HG03108 (cell line): ENCODE measurements at regions not wholly inside any gene's neighbourhood (a gene's known extent, or its start where the extent isn't known, plus 50 kb on each side); places are given as distances from the start of the nearest gene placed in this dataset.
"Not testable (repeated sequence)": the region's sequence is repeated elsewhere in the genome, so short reads cannot be mapped to it uniquely, and the experiment has no call there.

ENCODE experiments used
- ATAC-seq: cut with Tn5 transposase; IDR thresholded peaks from one replicate; pipeline ENCODE4 v1.9.1; 2021; ENCODE audit warnings: moderate library complexity; ENCODE audit not compliant: unreplicated experiment

GRCh38 chr3:164393171-164393570 lies 685.1 kb downstream of the SI start:
- no peak for ATAC-seq

- ATAC-seq, result no peak
Observed at GRCh38 chr3:164390046-164390445, 688.2 kb downstream of the SI start.

- ATAC-seq, result no peak
Observed at GRCh38 chr3:164387236-164387635, 691.1 kb downstream of the SI start.

GRCh38 chr3:164380156-164380555 lies 698.1 kb downstream of the SI start:
- ATAC-seq, result no peak

DNA sequence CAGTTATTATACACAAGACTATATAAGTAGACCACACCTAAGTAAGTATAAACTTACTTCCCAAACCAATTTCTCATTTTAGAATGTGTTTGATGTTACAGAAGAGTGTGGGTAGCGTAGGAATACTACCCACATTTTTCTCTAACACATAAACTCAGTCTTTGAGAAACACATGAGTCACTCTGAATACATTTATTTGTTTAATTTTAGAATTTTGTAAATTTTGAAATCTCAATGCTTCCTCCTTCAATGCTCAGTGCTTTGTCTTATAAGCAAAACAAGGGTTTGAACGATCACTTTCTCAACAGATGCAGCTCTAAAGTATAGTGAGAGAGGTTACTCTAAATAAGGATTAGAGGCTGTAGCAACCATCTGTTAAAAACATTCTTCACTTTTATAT lies 700.8 kb downstream of the SI start:
- no peak for ATAC-seq

GRCh38 chr3:164375995-164376394 lies 702.3 kb downstream of the SI start:
- ATAC-seq, result no peak

- no peak for ATAC-seq
Observed at GRCh38 chr3:164375538-164375937, 702.8 kb downstream of the SI start.

DNA sequence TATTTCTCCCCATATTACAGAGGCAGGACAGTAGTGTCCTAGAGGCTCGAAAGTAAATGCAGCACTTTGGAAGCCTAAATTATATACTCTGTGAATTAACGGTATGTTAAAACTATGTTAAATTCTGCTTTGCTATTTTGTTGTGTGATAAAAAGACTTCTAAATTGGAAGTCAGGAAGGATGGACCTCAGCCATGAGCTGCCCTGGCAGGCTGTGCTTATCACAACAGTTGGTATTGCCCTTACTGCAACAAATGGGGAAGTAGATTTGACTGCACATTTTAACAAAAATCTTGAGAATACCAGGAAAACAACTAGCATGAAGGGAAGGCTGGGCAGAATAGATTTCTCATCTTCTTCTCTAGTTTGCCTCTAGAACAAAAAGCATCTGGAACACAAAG lies 706.6 kb downstream of the SI start:
- no peak for ATAC-seq

- ATAC-seq, result no peak
Observed at GRCh38 chr3:164370970-164371369, 707.3 kb downstream of the SI start.

DNA sequence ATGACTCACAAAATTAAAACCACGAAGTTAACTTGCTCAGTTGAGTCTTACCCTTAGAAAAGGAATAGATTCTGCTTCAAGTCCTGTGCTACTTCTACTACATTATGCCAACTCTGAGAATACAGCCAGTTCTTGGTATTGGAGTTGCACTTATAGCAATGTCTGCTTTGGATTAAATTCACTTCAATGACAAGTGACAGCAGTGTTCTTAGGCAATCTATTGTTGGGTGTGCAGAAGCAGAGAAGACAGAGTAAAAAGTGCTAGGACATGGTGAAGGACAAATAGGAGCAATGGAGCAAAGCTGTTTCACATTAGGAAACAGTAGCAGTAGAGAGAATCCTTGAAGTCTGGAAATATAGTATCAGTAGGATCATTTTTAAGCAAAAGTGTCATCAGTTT lies 713.1 kb downstream of the SI start:
- ATAC-seq, result no peak

DNA sequence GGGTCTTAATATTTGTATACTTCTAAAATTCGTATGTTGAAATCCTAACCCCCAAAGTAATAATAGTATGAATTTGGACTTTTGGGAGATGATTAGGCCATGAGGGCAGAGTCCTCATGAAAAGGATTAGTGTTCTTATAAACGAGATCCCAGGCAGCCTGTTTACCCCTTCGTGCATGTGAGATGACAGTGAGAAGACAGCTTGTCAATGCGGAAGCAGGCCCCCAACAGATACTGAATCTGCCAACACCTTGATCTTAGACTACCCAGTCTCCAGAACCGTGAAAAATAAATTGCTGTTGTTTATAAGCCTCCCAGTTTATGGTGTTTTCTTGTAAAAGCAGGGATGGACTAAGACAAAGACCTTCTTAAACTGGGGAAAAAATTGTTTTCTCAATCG lies 714.2 kb downstream of the SI start:
- no peak for ATAC-seq

DNA sequence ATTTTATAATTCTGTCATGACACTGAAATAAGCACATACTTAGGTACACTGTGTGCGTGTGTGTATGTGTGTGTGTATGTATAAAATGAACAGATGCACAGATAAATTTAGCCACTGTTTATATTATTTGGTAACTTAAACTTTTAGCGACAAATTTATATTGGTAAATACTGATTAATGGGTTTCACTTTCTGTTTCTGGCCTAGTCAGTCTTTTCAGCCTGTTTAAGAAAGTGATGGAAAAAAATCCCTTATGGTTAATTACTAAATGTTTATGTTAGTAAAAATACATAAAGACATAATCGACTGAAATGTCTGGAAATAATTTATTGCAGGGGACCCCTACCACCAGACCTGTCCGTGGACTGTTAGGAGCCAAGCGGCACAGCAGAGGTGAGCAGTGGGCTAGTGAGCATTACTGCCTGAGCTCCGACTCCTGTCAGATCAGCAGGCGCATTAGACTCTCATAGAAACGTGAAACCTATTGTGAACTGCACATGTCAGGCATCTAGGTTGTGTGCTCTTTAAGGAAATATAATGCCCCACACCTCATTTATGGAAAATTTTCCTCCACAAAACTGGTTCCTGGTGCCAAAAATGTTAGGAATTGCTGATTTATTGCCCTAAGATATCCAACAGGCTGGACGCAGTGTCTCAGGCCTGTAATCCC lies 717.4 kb downstream of the SI start:
- no peak for ATAC-seq

- no peak for ATAC-seq
Observed at GRCh38 chr3:164360078-164360578, 718.2 kb downstream of the SI start.

DNA sequence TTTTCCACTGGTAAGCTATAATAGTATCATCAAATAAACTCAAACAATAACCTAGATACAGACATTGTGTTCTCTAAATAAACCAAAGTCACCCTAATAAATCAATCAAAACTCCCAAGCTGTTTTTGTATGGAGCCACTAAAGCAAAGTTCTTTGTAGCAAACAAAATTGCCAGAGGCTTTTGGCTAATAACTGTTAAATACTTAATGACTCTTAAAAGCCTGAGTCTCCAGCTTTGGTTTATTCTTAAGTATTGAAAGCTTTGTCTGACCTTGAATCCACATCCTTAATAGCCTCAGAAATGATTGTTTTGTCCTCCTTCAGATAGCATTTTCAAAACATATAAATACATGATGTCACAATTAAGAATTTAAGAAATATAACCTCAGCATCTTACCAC lies 725.3 kb downstream of the SI start:
- ATAC-seq, result no peak

- no peak for ATAC-seq
Observed at GRCh38 chr3:164351131-164351530, 727.2 kb downstream of the SI start.

DNA sequence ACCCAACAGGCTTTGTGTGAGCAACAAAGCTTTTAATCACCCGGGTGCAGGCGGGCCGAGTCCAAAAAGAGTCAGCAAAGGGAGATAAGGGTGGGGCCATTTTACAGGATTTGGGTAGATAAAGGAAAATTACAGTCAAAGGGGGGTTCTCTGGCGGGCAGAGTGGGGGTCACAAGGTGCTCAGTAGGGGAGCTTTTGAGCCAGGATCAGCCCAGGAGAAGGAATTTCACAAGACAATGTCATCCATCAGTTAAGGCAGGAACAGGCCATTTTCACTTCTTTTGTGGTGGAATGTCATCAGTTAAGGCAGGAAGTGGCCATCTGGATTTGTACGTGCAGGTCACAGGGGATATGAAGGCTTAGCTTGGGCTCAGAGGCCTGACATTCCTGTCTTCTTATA lies 736.1 kb downstream of the SI start:
- ATAC-seq, result not testable (repeated sequence)

- no peak for ATAC-seq
Observed at GRCh38 chr3:164341086-164341485, 737.2 kb downstream of the SI start.

GRCh38 chr3:164340273-164340672 lies 738.0 kb downstream of the SI start:
- no peak for ATAC-seq

DNA sequence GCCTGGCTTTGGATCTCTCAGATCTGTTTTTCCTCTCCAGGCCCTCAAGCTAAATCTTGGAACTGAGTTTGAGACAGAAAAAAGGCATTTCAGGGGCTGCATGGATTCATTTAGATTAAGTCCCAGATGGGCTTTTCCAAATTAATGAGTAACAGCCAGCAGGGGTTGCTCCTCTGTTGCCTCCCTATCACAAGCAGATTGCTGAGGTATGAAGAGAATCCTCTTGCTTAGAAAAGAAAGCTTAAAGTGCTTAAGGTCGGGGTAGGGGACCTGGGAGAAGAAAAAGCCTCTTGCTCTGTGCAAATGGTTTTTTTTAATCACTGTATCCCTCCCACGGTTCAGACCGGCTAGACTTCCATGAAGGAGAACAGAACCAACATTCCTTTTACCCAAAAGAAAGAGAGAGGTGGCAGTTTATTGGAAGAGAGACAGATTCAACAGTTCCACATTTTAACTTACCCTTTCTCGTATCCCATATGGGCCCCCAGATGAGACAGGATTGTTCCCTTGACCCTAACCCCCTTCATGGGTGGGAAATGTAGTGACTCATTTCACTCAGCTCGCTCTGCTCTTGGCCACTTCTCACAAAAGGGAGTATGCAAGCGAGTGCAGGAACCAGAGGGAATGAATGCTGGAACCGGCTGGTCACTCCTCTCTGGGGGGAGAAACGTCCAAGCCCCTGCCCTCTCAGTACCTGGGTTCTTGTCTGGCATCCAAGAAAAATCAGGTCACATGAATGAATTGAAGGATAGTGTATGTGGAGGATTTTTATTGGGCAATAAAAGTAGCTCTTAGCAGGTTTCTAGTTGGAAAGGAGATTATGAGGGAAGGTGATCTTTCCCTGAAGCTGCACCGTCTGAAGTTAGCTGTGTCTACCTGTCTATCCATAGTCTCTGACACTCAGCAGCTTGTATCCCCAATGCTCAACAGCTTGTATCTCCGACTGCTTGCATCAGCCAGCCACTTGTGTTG lies 745.2 kb downstream of the SI start:
- ATAC-seq, result no peak

DNA sequence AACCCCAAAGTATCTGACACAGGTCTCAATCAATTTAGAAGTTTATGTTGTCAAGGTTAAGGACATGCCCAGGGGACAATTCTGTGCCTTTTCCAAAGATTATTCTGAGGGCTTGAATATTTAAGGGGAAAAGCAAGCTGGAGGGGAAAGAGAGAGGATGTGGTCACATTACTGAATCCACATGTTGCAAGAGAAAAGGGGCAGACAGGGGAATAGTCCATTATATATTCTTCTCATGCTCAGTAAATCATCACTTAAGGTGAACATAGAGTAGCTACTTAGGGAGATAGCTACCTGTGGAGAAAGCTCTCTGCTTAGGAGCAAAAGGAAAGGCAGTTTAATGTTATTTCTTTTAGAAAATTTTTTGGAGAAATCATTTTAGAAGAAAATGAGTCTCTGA lies 751.6 kb downstream of the SI start:
- no peak for ATAC-seq

- no peak for ATAC-seq
Observed at GRCh38 chr3:164320962-164321361, 757.3 kb downstream of the SI start.

- no peak for ATAC-seq
Observed at GRCh38 chr3:164306042-164306441, 772.3 kb downstream of the SI start.
